GM21825 (cell line): ENCODE measurements at regions not wholly inside any gene's neighbourhood (a gene's known extent, or its start where the extent isn't known, plus 50 kb on each side); places are given as distances from the start of the nearest gene placed in this dataset.

ENCODE experiments used
- ATAC-seq: cut with Tn5 transposase; IDR thresholded peaks from one replicate; pipeline ENCODE4 v1.9.1; 2021; ENCODE audit warnings: mild to moderate bottlenecking, moderate library complexity; ENCODE audit not compliant: unreplicated experiment

DNA sequence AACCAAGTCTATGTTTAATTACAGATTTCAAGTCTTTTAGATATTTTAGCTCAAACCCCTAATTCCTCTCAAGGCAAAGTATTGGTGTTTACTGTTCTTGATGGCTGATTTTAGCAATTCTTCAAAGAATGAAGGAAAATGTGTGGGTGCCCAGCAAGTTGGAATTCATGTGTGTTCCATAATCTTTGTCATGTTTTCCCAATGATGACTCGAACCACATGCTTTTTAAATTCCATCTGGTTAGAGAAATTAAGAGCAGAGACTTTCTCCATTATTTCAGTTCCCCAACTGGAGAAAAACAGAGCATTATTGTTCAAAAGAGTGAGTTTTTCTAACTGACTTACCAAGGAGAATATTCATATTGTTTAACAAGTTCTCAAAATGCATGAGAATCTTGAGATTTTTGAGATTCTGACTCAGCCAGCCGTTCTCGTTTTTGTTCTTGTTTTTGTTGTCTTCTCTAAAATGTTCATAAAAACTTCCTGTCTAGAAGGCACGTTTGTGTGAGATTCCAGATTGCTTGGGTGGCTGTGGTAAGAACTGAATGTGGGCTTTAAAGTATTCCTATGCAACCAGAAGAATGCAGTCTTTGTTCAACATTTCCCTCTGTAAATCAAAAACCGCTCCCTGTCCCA is 404.7 kb downstream of the IRS2 start:
- no peak for ATAC-seq

DNA sequence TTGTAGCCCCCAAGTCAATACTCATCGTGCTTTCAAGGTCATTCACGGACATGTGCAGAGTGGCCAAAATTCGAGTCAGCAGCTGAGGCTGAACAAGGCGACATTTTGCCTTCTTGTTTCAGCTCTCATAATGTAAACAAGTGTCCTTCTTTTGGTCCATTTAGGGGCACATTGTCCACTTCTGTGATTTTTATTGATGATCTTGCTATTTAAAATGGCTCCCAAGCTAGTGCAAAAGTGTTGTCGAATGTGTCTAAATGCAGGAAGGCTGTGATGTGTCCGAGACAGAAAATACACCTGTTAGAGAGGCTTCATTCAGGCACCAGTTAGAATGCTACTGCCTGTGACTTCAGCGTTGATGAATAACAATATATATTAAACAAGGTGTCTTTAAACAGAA is 405.9 kb downstream of the IRS2 start:
- no peak for ATAC-seq

DNA sequence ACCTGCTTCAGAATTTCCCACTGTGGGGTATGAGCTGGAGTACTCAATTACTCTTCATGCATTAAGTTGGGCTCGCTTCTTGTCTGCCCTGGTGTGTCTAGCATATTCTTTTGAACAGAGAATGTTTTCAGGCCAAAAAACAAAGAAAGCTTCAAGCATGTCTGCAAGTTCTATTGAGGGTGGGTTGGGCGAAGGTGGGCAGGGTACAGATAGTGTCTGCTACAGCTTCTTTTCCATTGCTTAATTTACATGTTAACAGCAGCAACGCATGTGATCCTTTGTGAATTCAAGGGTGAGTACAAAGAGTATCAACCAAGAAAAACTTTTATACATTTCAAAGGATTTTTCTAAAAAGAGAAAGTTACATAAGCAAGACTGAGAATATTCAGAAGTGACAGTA is 406.5 kb downstream of the IRS2 start:
- ATAC-seq = no peak

DNA sequence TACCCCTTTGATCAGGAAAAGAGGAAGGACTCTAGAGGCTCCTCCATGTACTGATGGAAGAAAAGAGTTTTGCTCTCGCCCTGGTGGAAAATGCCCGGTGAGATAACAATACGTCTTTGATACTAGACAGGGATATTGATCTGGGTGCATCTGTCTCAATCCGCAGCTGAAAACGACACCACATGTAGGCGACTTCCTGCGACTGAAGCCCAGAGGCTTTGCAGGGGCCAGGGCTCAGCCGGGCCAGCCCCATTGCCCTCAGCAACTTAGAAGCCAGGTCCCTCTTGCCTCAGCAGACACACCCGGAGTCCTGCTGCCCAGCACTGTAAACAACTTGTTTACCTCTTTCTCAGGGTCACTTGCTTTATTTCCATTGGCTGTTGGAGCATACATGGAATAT is 409.4 kb downstream of the IRS2 start:
- no peak for ATAC-seq

GRCh38 chr13:109374609-109375200 is 411.7 kb downstream of the IRS2 start:
- ATAC-seq = no peak

DNA sequence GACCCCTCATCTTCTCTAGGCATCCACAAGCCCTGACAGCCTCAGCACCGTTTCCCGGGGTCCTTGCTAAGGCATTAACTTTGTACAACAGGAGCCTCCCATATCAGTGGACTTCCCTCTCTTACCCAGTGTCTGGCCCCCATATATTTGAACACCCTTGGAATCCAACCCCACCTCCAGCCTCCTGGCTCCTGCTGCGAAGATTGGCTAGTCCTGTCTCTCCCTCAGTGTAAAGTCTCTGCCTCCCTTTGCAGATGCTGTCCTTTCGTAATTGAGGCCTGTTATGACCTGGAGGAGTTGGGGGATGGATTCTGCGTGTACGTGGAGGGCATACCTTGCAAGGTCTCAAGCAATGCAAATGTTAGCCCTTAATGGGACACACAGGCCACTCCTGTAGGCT is 413.7 kb downstream of the IRS2 start:
- ATAC-seq = no peak

GRCh38 chr13:109371066-109371465 is 415.3 kb downstream of the IRS2 start:
- no peak for ATAC-seq

GRCh38 chr13:109370496-109370895 is 415.9 kb downstream of the IRS2 start:
- no peak for ATAC-seq

GRCh38 chr13:109369353-109370052 is 416.9 kb downstream of the IRS2 start:
- ATAC-seq = no peak

DNA sequence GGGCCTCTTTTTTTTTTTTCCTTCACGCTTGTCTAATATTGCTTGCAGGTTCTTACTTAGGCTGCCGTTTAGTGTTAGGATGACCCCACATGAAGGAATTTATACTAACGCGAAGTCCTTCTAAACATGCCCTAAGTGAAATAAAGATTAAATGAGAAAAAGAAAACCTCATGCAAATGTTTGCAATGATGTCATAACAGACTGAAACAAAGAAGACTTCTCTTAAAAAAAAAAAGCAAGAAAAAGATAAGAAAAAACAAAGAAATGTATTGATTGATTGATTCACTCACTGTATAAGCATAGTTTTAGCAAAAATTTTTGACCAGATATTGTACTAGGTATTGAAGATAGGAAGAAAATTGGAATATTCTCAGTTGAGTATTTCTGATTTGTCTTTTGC is 418.2 kb downstream of the IRS2 start:
- ATAC-seq = no peak

DNA sequence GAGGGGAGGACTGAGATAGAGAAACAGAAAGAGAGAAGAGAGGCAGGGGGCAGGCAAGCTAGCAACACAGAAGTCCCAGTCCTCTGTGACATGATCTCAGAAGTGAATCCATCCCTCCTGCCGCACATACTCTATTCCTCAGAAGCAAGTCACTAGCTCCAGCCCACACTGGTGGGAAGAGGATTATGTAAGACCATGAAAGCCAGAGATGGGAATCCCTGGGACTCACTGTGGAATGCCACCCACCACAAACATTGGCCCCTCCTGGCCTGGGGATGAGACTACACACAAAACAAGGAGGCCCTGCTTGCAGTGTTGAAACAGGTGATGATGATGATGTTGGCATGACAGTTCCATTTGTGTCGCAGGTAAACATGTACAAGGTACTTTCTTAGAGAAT is 419.9 kb downstream of the IRS2 start:
- ATAC-seq = no peak

DNA sequence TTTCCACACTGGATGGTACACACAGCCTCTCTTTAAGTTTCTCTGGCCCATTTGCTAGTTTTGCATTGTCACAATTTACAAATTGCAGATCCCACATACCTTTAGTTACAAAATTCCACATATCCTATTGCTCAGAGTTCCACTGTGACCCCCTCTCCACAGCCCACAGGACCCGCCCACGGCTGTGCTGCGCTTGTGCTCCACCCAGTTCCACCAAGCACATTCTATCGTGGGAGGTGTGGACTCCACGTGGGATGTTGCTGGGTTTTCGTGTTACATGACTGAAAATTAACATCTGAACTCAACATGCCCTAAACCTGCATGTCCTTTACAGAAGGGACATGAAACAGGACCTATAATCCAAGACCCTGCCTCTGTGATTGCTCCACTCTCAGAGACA is 423.0 kb downstream of the IRS2 start:
- ATAC-seq = no peak

DNA sequence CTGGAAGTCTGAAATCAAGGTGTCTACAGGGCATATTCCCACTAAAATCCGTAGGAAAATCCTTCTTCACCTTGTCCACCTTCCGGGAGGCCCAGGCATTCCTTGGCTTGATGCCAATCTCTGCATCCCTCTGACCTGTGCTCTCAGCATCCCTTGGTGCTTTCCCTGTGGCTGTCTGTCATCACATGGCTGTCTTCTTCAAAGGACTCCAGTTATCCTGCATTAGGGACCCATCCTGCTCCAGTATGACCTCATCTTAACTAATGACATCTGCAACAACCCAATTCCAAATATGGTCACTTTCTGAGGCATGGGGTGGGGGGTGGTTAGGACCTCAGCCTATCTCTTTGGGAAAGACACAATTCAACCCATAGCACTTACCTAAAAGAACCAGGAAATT is 423.8 kb downstream of the IRS2 start:
- no peak for ATAC-seq

GRCh38 chr13:109361562-109362289 is 424.7 kb downstream of the IRS2 start:
- ATAC-seq = no peak

GRCh38 chr13:109357751-109358471 is 428.5 kb downstream of the IRS2 start:
- no peak for ATAC-seq

DNA sequence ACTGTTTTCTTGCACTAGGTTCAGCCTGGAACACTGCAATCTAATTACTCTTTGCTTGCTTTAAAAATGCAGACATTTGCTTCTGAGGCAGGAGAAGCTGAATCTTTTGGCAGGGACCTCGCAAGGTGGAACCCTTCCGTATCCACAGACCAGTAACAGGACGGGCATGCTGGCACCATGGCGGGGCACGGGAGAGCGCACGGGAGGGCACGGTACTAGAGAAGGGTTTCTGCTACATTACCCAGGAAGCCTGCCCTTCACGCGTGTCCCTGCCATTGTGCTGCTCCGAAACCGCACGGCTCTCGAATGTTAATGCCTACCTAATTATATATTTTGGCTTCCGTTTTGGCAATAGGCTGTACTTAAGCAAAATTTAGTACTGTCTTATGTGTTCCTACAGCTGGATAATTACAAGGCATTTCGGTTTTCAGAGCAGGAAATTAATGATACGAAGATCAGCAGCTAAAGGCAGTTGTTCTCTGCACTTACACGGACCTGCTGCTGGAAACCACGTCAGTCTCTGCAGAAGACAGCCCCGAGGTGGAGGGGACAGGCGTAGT is 430.4 kb downstream of the IRS2 start:
- ATAC-seq = no peak

DNA sequence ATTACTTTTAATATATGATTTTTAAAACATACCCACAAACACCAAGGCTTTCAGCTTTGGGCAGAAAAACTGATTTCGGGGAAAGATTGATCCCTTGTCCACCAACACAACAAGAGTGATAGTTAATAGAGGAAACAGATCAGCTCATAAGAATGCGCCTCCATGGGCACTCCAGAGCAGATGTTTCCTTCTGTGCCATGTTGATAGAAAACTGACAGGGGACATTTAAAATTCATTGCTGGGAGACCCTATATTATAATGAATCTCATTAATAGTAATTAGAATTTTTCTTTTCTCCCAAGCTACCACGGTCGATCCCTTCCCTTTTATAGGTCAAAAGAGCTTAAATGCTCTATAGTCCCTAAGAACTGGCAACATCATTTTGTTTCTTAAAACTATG is 431.2 kb downstream of the IRS2 start:
- ATAC-seq = no peak

- ATAC-seq = no peak
Observed at GRCh38 chr13:109351236-109351635, 435.1 kb downstream of the IRS2 start.

DNA sequence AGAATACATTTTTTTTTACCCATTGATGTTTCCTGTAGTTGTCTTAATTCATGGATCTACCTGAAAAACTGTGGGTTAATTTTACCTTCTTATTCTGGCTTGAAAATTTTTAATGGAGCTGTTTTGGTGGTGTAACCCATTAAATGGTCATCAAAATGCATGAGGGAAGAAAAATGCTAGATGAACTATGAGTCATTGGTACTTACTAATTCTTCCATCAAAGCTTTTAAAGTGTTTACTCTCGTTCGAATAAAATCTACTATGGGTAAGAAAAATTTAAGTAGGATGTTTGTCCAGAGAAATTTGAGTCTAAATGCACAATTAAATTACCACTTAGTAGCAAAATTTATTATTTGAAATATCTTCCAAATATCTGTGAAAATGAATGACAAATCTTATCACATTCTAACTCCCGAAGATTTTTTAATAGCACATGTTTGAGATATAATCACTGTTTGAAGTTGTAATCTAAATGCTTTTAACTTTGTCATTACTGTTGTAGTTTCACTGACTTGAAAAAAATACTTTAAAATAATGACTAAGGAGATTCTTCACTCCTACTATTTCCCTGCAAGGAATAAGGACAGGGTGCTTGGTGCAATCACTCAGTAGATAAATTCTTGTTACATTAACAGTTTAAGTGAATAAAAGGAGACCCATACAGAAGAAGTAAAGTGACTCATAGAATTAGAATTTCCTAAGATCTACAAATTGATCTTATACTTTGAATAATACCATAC is 437.7 kb downstream of the IRS2 start:
- no peak for ATAC-seq

- no peak for ATAC-seq
Observed at GRCh38 chr13:109346060-109346459, 440.3 kb downstream of the IRS2 start.
